H4 (cell line): ENCODE measurements at regions not wholly inside any gene's neighbourhood (a gene's known extent, or its start where the extent isn't known, plus 50 kb on each side); places are given as distances from the start of the nearest gene placed in this dataset.
"Not testable (repeated sequence)": the region's sequence is repeated elsewhere in the genome, so short reads cannot be mapped to it uniquely, and the experiment has no call there.

ENCODE experiments used
- DNase-seq: peaks from one replicate; pipeline ENCODE4 v3.0.0-alpha.2; 2015; ENCODE audit warnings: low spot score

- DNase-seq = no peak
These were observed 52.3 kb upstream of the ARMC3 start for GRCh38 chr10:22875581-22875980.

- DNase-seq = no peak
These were observed 53.5 kb upstream of the ARMC3 start for GRCh38 chr10:22874189-22874854.

- DNase-seq = no peak
These were observed 71.3 kb upstream of the ARMC3 start for GRCh38 chr10:22856444-22857074.

GRCh38 chr10:22854935-22855421 lies 72.9 kb upstream of the ARMC3 start:
- no peak for DNase-seq

GRCh38 chr10:22853906-22854447 lies 73.9 kb upstream of the ARMC3 start:
- DNase-seq = no peak

GRCh38 chr10:22852712-22853353 lies 75.0 kb upstream of the ARMC3 start:
- no peak for DNase-seq

- DNase-seq = no peak
These were observed 76.0 kb upstream of the ARMC3 start for GRCh38 chr10:22851865-22852239.

- no peak for DNase-seq
These were observed 77.3 kb upstream of the ARMC3 start for GRCh38 chr10:22850541-22850940.

- DNase-seq = peak; percentile 13
These were observed 78.6 kb upstream of the ARMC3 start for GRCh38 chr10:22849077-22849805.

GRCh38 chr10:22848509-22848908 lies 79.3 kb upstream of the ARMC3 start:
- DNase-seq = no peak

GRCh38 chr10:22846294-22846693 lies 81.6 kb upstream of the ARMC3 start:
- DNase-seq = no peak

- DNase-seq = no peak
These were observed 88.2 kb upstream of the ARMC3 start for GRCh38 chr10:22839639-22840038.

- no peak for DNase-seq
These were observed 90.1 kb upstream of the ARMC3 start for GRCh38 chr10:22837771-22838170.

- no peak for DNase-seq
These were observed 90.5 kb upstream of the ARMC3 start for GRCh38 chr10:22837351-22837750.

- no peak for DNase-seq
These were observed 93.4 kb upstream of the ARMC3 start for GRCh38 chr10:22834471-22834870.

- no peak for DNase-seq
These were observed 94.1 kb upstream of the ARMC3 start for GRCh38 chr10:22833781-22834180.

- DNase-seq = no peak
These were observed 94.5 kb upstream of the ARMC3 start for GRCh38 chr10:22833353-22833752.

- no peak for DNase-seq
These were observed 95.0 kb upstream of the ARMC3 start for GRCh38 chr10:22832851-22833250.

GRCh38 chr10:22832066-22832602 lies 95.7 kb upstream of the ARMC3 start:
- no peak for DNase-seq

- DNase-seq = peak; percentile 13
These were observed 96.3 kb upstream of the ARMC3 start for GRCh38 chr10:22831586-22831985.

- DNase-seq = not testable (repeated sequence)
These were observed 99.1 kb upstream of the ARMC3 start for GRCh38 chr10:22828712-22829111.

- DNase-seq = no peak
These were observed 102.0 kb upstream of the ARMC3 start for GRCh38 chr10:22825841-22826240.
